Right ventricle myocardium inferior (tissue), 1 donor: ENCODE measurements at regions not wholly inside any gene's neighbourhood (a gene's known extent, or its start where the extent isn't known, plus 50 kb on each side); places are given as distances from the start of the nearest gene placed in this dataset.
"Not testable (repeated sequence)": the region's sequence is repeated elsewhere in the genome, so short reads cannot be mapped to it uniquely, and the experiment has no call there.

Experiments
- ATAC-seq: fragments of 200-7000 bp; cut with Tn5 transposase; one replicate; pipeline ENCODE4 v1.9.1; 2020; ENCODE audit warnings: mild to moderate bottlenecking, moderate library complexity
- DNase-seq: peaks from one replicate; pipeline ENCODE4 v3.0.0; 2021; ENCODE audit errors: missing footprints
- intact Hi-C: fragments of 100-400 bp; cut with DNase I; formaldehyde crosslinking; loops from one replicate; pipeline ENCODE4 v1.11.0; 2022
- donor health status: DM: no; HTN: yes; CAD: no; lungs with severe emphysema.

DNA sequence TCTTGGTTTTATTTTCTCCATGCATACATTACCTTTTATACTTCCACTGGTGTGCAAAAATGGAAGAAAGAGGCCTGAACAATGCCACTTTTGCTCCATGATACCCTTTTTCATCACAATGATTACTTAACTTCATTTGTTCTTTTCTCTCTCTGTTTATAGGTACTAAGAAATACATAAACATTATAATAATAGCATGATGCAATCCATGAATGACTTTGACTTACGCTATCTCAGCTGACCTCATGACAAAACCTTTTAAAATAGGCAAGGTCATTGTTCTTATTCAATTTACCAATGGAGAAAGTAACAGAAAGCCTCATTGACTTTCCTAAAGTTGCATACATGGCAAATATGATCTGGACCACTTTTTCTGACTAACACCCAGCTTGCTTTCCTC is 105.1 kb upstream of the ZEB1 start:
- no peak for DNase-seq
- intact Hi-C loops, result no loop called here
- ATAC-seq, result no peak

DNA sequence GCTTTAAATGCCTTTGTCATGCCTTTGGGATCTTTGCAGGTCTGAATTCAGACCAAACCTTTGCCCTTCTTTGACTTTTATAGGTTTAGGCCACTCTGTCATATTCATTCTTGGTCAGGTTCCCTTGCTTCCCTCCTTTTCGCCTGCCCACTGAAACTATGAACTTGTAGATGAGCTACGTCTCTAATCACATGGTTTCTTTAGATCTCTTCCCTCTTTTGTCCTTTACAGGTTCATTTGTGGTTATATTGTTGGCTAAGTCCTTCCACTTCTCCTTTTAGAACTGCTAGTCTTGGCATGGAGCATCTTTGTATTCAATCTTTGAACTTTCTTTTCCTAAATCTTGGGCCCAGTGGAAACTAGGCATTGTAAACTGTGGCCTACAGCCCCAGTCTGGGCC is 104.0 kb upstream of the ZEB1 start:
- no peak for DNase-seq
- intact Hi-C loops, result no loop called here
- ATAC-seq, result peak; percentile 31

DNA sequence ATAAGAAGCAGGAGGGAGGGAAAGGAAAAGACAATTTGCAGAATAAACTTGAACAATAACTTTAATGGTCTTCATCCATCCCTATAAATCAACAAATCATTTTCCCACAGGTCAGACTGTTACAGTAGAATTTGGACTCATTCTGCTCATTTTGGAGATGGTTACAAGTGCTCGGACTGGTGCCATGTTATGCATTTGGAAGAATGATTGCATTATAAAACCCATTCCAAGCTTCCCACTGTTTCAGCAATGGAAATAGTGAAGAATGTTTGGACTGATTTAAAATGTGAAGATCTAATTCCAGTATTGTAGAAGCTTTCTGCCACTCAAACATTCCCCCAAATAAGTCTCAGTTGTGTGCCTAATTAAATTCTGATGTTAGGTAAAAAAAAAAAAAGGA is 99.7 kb upstream of the ZEB1 start:
- intact Hi-C loops, result no loop called here
- ATAC-seq (no peak), DNase-seq (no peak)

DNA sequence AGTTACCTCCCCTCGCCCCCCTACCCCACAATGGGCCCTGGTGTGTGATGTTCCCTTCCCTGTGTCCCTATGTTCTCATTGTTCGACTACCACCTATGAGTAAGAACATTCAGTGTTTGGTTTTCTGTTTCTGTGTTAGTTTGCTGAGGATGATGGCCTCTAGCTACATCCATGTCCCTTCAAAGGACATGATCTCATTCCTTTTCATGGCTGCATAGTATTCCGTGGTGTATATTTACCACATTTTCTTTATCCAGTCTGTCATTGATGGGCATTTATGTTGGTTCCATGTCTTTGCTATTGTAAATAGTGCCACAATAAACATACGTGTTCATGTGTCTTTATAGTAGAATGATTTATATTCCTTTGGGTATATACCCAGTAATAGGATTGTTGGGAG is 90.2 kb upstream of the ZEB1 start:
- ATAC-seq, DNase-seq, intact Hi-C loops: not testable (repeated sequence)

DNA sequence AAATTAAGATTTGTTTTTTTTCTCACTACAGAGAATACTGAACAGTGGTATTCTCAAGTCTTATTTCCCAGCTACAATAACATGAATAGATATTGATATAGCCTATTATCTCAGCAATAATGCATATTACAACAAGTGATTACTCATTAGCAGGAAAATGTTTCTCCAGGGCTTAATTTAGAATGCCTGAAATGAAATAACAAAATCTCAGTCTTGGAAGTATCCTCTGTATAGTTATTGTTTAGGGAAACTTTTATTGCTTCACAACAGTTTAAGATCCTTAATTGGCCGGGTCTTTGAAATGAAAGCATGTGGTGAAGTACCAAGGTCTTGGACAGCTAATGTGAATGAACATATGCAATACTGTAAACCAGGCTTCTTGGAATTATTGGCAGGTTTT is 79.1 kb upstream of the ZEB1 start:
- DNase-seq (no peak), ATAC-seq (no peak)
- intact Hi-C loops, result no loop called here

DNA sequence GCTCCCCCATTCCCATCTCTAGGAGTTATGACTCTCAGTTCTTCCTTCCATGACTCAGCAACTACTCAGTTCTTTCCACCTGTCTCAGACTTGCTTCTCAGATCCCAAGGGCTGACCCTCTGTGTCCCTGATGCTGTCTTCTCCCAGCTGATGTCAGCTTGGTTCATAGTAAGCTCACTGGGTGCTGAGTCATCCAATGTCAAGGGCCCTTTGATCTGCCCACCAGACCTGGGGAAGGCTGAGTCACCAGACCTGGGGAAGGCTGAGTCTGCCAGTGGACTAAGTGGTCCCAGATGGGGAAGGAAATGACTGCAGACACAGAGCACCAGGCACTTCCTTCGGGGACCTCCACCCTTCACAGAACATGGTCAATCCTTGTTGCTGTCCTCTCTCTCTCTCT is 76.1 kb upstream of the ZEB1 start:
- intact Hi-C loops, result no loop called here
- ATAC-seq (no peak), DNase-seq (no peak)

DNA sequence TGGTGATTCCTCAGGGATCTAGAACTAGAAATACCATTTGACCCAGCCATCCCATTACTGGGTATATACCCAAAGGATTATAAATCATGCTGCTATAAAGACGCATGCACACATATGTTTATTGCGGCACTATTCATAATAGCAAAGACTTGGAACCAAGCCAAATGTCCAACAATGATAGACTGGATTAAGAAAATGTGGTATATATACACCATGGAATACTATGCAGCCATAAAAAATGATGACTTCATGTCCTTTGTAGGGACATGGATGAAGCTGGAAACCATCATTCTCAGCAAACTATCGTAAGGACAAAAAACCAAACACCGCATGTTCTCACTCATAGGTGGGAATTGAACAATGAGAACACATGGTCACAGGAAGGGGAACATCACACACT is 67.9 kb upstream of the ZEB1 start:
- intact Hi-C loops, ATAC-seq, DNase-seq: not testable (repeated sequence)

DNA sequence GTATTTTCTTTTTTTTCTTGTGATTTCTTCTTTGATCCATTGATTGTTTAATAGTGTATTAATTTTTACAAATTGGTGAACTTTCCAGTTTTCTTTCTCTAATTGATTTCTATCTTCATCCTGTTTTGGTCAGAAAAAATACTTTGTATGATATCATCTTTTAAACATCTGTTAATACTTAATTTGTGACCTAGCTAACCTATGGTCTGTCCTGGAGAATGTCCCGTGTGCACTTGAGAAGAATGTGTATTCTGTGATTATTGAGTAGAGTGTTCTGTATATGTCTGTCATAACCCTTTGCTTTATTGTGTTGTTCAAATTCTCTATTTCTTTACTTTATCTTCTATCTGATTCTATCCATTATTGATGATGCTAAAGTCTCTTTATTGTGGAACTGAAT is 65.8 kb upstream of the ZEB1 start:
- intact Hi-C loops, result no loop called here
- ATAC-seq (no peak), DNase-seq (no peak)

DNA sequence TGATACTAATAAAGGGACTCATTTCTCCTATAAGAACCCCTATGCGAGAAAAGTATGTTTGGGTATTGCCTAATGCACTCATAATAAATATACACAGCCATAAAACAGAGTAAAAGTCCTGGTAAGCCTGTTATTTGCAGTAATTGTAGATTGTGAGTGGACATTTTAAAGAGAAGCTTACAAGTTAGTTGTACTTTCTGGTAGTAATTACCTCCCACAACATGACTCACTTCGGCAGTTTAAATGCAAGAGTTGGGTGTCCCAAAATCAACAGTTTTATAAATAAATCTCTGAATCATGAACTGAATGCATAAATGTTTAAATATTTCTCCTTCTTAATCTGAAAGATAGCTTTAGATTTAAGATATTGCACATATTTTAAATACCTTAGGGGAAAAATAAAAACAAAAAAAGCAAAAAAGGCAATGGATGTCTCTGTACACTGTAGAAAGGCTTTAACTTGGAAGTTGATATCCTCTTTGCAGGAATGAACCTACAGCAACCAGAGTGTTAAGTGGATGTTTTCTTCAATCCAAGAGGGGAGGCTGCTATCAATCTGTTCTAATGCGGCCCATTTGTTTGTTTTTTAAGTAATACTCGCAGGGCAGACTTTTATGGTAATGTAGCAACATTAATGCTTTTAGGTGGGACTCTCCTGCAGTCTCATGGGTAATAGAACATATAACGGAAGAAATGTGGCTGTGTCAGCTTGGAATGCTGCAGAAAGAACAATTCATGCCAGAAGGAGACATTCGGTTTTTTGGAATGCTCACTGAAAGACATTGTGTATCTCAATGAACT is 57.3 kb upstream of the ZEB1 start:
- DNase-seq (no peak), ATAC-seq (peak; percentile 30)
- intact Hi-C loops, result no loop called here

DNA sequence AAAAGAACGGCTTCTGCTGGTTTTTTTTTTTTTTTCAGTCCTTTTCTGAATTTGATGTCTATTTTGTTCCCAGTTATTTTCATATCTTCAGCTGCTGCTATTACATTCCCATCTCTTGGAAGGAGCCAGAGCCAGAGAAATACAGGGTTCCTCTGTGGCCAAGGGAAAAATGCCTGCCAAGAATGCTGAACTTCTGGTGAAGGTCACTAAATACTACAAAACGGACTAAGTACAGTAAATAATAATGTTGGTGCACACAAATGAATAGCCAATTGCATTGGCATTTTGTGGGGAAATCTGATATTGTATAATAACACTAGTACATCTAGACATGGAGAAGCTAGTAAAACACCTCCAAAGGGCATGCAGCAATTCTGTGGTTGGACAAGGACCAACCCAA is 56.3 kb upstream of the ZEB1 start:
- DNase-seq (no peak), ATAC-seq (peak; percentile 84)
- intact Hi-C loops, result no loop called here

DNA sequence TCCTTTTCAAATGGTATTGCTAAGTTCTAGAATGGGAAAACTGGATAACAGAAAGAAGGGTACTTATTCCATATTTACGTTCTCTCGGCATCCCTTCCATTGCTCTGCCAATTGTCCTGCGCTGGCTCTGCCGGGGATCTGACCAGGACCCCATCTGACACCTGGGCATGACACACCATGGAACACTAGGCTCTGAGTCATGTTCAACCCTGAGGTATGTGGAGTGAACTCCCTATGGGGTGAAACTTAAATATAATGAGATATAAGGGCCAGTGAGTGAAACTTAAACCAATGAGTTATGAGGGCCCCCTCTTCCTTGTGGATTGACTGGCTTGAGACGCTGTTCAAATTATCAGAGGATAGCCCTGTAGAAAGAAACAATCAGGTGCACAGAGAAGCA is 55.1 kb upstream of the ZEB1 start:
- intact Hi-C loops, result no loop called here
- DNase-seq (no peak), ATAC-seq (no peak)

DNA sequence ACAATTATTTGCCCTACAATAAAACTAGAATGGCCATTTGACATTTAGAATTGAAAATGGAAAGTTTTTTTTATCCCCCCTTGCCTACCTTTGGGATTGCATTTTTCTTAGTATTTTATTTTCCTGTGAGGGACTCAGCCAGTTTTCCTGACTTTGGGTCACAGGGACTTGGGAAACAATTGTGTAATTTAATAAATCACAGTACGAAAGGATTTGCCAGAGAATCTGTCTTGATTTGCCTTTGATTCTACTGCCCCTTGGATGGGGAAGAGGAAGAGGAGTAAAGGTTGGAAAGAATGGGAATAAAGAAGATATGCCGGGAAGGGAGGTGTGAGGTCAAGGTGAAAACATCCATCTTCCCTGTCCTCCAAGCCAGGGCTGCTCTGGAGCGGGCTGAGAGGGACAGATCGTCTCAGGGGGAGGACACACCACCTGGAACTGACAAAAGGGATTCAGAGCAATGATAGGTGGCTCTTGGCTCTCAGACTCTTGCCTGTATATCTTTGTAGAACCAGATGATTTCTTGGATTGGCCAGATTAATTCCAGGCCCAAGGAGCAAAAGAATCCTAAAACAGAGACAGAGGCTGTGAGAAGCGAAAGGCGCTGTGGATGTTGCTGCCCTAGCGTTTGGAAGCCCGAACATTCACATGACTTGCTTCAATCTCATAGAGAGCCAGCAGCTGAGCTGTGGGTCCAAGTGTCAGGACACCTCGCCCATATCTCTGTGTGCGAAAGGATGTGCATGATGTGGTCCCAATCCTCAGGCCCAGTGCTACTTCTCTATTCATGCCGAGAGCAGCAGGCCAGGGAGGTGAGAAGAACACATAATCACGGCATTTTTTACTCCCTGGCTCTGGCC is 50.3 kb upstream of the ZEB1 start:
- ATAC-seq (no peak), DNase-seq (peak; percentile 43)
- intact Hi-C loops, result no loop called here
